NOMO-1 treated with dmso at 0.1 percent for 144 hours (cell line): ENCODE measurements at regions not wholly inside any gene's neighbourhood (a gene's known extent, or its start where the extent isn't known, plus 50 kb on each side); places are given as distances from the start of the nearest gene placed in this dataset.
"Not testable (repeated sequence)": the region's sequence is repeated elsewhere in the genome, so short reads cannot be mapped to it uniquely, and the experiment has no call there.

Experiments
- DNase-seq: peaks from one replicate; lab custom pipeline; 2025; ENCODE audit not compliant: unreplicated experiment; lab: John Stamatoyannopoulos, UW

DNA sequence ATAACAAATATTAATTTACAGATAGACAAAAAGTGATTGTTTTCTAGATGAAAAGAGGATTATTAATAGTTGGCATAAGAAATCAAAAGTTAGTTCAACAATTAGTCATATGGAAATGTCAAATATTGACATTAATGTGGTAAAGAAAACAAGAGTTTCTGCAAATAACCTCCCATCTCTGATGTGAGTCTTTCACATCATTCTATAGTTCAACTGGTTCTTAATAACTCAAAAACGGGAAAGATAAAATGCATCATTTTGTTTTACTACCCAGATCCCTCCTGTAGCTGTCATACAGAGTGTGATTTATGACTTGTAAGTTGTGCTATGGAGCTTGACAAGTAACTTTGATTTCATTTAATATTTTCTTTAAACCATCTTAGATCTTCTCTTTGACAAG is 594.8 kb downstream of the ZWINT start:
- no peak for DNase-seq

- no peak for DNase-seq
These were observed 610.6 kb downstream of the ZWINT start for GRCh38 chr10:55750458-55750857.

DNA sequence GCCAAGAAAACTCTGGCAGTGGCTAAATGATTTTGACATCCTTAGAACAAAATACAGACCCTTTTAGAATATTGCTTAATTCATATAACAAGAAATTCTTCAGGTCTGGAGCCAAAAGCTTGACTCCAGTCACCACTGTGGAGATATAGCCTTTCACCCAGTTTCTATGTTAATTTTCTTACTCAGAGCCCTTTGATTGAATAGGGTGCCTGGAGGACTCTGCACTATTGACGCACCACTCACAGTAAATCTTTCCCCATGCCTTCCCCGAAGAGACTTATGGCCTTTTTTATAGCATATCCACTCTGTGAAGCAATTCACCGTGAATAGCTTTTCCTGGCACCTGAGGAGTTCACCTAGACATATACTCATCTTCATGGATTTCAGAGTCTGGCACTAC is 613.8 kb downstream of the ZWINT start:
- DNase-seq, result no peak

GRCh38 chr10:55746002-55746401 is 615.1 kb downstream of the ZWINT start:
- no peak for DNase-seq

DNA sequence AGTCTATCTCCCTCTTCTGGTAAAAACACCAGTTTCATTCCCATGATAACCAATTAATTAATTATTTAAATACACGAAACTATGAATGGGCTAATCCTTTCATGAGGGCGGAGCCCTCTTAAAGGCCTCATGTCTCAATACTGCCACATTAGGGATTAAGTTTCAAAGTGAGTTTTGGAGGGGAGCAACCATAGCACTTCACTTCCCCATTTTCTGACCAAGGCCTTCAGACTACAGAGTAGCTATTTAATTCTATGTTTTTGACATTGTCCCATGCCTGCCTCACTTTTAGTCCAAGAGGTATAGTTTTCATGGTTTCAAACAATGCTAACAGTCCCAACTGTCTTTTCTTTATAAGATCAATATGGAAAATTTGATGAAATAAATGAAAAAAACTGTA is 618.6 kb downstream of the ZWINT start:
- no peak for DNase-seq

GRCh38 chr10:55740767-55741166 is 620.3 kb downstream of the ZWINT start:
- DNase-seq, result not testable (repeated sequence)

DNA sequence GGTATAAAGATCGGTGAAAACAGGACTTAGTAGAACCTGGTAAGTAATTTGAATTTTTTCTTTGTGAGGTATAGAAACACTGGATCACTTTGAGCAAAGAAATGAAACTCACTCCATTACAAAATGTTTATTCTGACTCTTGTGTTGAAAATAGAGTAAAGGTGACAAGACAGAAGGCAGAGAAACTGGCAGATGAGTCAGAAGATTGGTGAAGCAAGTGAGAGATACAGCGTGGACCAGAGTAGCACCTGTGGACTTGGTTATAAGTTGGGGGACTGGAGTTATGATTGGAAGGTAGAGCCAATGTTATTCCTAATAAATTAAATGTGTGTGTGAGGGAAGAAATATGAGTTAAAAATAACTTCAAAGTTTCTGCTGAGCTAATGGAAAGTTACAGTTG is 620.9 kb downstream of the ZWINT start:
- no peak for DNase-seq

GRCh38 chr10:55734112-55734511 is 626.9 kb downstream of the ZWINT start:
- DNase-seq, result no peak

- DNase-seq, result no peak
These were observed 656.1 kb downstream of the ZWINT start for GRCh38 chr10:55704950-55705349.

GRCh38 chr10:55668326-55668922 is 692.6 kb downstream of the ZWINT start:
- no peak for DNase-seq

DNA sequence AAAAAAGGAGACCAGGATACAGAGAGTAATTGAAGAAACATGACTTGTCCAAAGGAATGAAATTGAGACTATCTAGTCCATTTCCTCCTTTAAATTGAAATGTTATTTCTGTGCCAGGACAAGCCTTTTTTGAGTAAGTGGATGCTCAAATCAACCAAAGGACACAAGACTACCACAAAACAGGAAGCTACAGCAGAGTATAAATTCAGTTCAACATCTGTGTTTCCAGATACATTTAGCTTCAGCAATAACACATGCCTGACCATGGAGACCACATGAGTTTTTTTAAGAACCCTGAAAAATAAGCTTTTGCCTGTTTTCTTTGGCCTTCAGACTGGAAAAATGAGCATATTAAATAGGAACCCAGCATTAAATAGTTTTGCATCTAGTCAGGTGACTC is 707.5 kb downstream of the ZWINT start:
- no peak for DNase-seq

DNA sequence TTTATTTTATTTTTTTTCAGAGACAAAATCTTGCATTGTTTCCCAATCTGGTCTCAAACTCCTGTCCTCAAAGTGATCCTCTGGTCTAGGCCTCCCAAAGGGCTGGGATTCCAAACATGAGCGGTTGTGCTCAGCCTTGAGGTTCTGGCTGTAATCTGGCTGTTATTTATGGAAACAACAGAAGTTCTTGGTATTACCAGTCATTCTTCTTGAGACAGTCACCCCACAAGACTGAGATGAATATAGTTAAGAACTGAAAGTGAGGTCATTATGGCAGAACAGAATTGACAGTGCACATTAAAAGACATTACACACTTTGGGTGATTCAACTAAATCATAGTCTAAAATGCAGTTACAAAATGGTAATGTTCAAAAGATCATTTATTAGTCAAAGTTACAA is 719.5 kb downstream of the ZWINT start:
- no peak for DNase-seq

DNA sequence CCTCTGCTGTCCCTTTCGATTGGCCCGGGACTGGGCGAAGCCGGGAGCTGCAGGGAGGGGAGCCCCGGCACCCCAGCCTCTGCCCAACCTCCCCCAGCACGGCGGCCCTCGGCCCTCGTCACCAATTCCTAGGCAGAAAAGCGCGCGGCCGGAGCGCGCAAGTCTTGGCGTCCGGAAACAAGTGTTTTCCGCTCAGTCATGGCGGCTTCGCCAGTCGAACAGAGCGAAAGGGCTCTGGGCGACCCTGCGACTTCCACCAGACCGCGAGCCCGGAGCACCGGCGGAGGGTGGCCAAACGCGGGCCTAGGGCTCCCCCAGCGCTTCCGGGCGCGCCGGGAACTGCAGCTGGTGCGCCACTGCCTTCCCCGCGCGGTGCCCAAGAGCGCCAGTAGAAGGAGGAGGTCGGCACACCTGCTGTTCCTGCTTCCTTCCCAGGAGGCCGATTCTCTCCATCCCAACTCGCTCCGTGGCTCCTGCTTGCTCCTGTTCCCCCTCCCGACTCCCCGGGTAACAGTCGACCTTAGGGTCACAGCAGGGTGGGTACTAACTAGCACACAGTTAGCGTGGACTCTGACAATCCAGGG is 729.9 kb downstream of the ZWINT start:
- DNase-seq, result peak; percentile 15

DNA sequence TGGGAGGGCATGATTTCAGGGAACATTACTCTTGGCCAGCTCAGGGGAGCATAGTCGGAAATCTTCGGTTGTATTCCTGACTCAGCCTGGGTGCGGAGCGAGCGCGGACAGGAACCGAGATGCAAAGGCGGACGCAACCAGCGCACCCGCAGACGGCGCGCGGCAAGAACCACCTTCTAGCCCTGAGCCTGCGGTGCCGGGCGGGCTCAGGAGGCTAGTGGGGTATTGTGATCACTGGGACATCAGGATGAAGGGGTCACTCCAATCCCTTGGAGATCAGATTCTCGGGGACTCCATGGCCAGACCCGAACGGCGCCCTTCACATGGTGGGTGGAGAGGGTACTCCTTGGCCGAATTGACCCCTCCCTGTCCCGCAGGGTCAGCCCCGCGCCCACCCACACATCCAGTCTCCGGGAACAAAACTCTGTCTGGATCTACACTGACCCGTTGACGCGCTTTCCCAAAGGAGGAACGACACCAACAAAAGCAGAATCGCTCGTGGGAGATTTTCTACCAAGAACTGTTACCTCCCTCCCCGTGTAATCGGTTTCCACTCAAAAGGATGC is 730.5 kb downstream of the ZWINT start:
- no peak for DNase-seq

- no peak for DNase-seq
These were observed 731.1 kb downstream of the ZWINT start for GRCh38 chr10:55629793-55630490.

GRCh38 chr10:55628260-55628701 is 732.8 kb downstream of the ZWINT start:
- no peak for DNase-seq

DNA sequence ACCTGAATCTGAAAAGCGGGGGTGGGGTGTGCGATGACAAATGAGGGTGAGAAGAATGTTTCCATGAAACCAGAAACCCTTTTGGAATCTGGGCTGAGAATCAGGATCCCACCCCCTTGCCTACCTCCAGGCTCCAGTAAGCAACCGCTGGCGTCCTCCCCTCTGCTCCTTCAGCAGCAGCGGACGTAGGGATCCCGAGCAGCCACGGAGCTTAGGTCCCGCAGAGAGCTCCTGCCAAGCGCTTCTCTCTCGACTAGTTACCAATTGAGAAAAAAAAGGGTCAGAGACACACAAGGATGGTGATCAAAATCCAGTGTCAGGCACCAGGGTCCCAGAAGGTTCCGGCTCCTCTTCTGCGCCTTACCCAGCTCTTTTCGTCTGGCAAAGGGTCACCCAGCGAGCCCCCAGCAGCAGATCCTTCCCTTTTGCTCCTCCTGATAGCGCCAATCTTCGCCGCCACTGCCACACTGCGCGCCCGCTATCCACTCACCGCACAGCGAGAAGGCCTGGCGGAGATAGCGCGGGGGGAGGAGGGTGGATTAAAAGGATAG is 733.5 kb downstream of the ZWINT start:
- DNase-seq, result no peak

- DNase-seq, result not testable (repeated sequence)
These were observed 759.2 kb downstream of the ZWINT start for GRCh38 chr10:55601690-55602478.

DNA sequence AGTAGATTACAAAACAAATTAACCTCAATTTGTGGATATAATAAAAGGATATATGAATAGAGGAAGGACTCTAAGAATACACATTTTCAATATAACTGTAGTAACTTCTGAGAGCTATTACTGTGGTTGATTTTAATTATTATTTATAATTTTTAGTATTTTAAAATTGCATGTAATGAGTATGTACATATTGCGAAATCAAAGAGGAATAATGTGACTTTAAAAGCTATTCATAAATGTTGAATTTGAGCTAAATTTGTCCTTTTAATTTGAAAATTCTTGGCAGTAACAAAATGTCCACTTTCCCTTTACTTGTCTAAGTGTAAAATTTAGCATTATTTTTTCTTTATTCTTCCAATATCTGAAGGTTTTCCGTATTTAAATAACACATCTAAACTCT is 750.6 kb upstream of the PCDH15 start:
- no peak for DNase-seq

GRCh38 chr10:55550236-55550635 is 749.2 kb upstream of the PCDH15 start:
- no peak for DNase-seq

GRCh38 chr10:55537497-55537896 is 736.5 kb upstream of the PCDH15 start:
- not testable (repeated sequence) for DNase-seq
